NT2/D1 (cell line): ENCODE measurements at regions not wholly inside any gene's neighbourhood (a gene's known extent, or its start where the extent isn't known, plus 50 kb on each side); places are given as distances from the start of the nearest gene placed in this dataset.

Experiments
- DNase-seq: peaks from one replicate; pipeline ENCODE4 v3.0.0-alpha.2; 2011; ENCODE audit warnings: low read depth, low spot score
- H3K27me3 ChIP-seq: 2 replicates; pipeline ENCODE4 v1.6.0; 2011; ENCODE audit warnings: mild to moderate bottlenecking; ENCODE audit not compliant: insufficient read length, insufficient read depth
- H3K36me3 ChIP-seq: 2 replicates; pipeline ENCODE4 v1.6.1; 2011; ENCODE audit warnings: mild to moderate bottlenecking, low read length, mixed read lengths; ENCODE audit not compliant: insufficient read depth, insufficient read length
- H3K4me1 ChIP-seq: 2 replicates; pipeline ENCODE4 v1.5.1; 2011; ENCODE audit not compliant: insufficient read depth, insufficient read length
- H3K4me3 ChIP-seq: 2 replicates; pipeline ENCODE4 v1.5.1; 2011; ENCODE audit warnings: low read depth; ENCODE audit not compliant: insufficient read length
- H3K9ac ChIP-seq: 2 replicates; pipeline ENCODE4 v1.6.0; 2011; ENCODE audit warnings: low read depth; ENCODE audit not compliant: insufficient read length
- H3K9me3 ChIP-seq: 2 replicates; pipeline ENCODE4 v1.5.1; 2011; ENCODE audit warnings: mild to moderate bottlenecking, low read length; ENCODE audit not compliant: insufficient read depth
- SUZ12 ChIP-seq: IDR thresholded peaks from 2 replicates; pipeline ENCODE4 v1.6.1; 2011; ENCODE audit not compliant: insufficient read length, insufficient read depth; ENCODE audit errors: extremely low read depth
- YY1 ChIP-seq: IDR thresholded peaks from 2 replicates; pipeline ENCODE4 v1.6.1; 2011; ENCODE audit not compliant: insufficient read length, insufficient read depth
- ZNF274 ChIP-seq: IDR thresholded peaks from 2 replicates; pipeline ENCODE4 v1.6.1; 2011; ENCODE audit warnings: mild to moderate bottlenecking, low read depth, low read length

DNA sequence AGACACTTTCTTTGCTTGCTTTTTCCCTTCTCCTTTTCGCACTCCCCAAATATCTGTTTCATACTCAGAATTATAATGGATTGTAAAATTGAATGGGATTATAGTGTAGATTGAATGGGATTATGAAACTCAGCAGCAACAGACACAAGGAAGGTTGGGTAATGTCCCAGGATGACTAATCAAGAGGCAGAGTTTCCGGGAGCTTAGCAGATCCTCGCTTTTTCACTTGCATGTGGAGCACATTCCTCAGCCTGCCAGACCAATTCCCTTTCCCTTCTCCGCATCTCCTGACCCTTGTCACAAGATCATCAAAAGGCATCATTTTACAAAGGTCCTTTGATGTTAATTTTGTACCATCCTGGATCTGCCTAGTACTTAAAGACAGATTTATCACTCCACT, 55.1 kb upstream of the SLC1A1 start:
- TF ChIP-seq YY1 = no peak
- no peak for TF ChIP-seq SUZ12
- no peak for TF ChIP-seq ZNF274
- Histone ChIP-seq H3K27me3 (no peaks in the 10 kb centered on the region), H3K9ac (no peak overlapping the region), H3K4me3 (no peak overlapping the region), H3K9me3 (peaks cover 9% of the 10 kb centered on the region), H3K4me1 (no peaks in the 10 kb centered on the region), H3K36me3 (no peaks in the 10 kb centered on the region)
- DNase-seq = no peak

DNA sequence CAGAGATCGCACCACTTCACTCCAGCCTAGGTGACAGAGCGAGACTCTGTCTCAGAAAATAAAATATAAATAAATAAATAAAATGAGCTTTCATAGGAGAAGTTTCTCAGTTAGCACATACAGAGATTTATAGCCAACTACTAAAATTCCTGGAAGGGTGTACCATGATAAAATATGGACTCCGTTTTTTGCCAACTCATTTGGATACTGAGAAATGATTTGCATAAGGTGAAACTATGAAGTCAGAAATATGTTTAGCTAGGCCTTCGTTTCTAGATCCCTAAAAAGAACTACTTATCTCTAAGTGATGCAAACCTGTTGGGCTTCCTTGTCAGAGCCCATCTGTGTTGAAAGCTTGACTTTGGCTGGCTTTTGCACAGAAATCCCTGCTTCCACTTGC, 56.9 kb upstream of the SLC1A1 start:
- TF ChIP-seq SUZ12 (no peak), ZNF274 (no peak), YY1 (no peak)
- no peak for DNase-seq
- no peak overlapping the region for H3K4me3 ChIP-seq

DNA sequence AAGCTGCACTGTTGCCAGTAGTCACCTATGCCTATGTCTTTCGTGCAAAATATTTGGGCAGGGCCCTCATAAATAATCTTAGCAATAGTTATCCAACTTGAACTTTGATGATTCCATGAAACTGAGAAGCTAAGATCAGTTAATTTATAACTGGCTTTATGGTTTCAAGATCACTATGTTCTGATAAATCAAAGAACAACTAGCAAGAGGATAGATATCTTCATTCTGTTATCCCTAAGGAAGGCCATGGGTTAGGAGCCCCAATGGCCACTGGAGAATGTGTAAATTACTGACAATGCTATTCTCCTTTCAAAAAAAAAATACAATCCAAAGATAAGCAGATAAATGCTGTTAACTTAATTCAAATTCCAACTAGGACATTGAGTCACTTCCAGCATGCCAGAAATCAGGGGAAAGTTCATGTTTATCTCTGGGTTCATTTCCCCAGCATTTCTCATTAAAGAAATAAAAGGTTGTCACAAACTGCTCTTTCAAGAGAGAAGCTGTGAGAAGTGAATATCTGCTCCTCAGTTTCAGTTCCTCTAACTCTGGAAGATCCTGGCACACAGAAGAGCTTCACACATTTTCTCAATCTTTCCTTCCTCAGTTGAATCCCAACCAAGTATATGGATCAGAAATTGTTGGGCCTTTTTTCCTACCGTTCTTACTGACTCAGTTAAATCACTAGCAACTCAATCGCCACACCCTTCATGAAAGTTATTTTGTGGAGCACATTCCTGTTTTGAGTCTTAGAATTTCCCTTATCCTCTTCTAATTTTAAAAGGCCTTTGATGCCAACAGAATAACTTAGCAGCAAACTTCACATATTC, 59.6 kb upstream of the SLC1A1 start:
- Histone ChIP-seq H3K27me3 (no peaks in the 10 kb centered on the region), H3K36me3 (no peaks in the 10 kb centered on the region), H3K4me1 (no peaks in the 10 kb centered on the region), H3K4me3 (no peak overlapping the region), H3K9me3 (no peaks in the 10 kb centered on the region), H3K9ac (no peak overlapping the region)
- TF ChIP-seq YY1 (no peak), ZNF274 (no peak), SUZ12 (no peak)
- no peak for DNase-seq

More for the DNA sequence above, 56.9 kb upstream of the SLC1A1 start:
- Histone ChIP-seq H3K27me3 (no peaks in the 10 kb centered on the region), H3K36me3 (no peaks in the 10 kb centered on the region), H3K9me3 (no peaks in the 10 kb centered on the region), H3K9ac (no peak overlapping the region), H3K4me1 (no peaks in the 10 kb centered on the region)

DNA sequence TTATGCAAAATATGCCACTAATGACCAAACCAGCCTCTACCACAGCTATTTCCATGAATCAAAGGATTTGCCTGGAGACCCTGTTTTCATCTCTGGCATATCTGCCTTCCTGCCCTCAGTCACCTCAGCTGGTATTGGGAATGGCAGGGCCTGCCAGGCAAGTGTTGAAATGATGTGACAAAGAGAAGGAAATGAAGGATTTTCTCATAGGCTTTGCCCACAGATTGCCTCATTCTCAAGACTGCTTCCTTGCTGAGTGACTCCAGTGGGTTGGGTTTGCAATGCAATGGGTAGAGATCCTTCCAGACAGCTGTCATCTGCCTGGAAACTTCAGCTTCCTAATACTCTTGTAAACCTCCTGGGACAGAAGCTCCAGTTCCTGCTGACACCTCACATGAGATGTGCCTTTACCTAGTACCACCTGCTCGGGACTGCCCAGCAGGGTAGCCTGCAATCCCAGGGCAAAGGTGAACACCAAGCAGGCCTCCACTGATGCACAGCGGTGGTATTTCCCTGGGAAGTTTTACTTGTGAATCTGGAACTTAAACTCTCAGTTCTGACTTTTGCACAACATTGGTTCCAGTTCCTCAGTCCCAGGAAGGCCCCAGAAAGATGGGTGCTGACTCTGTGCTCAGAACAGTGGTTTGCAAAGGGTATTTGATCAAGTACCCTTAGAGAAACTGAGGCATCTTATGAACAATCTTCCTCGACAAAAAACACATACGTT, 64.8 kb upstream of the SLC1A1 start:
- DNase-seq = no peak

DNA sequence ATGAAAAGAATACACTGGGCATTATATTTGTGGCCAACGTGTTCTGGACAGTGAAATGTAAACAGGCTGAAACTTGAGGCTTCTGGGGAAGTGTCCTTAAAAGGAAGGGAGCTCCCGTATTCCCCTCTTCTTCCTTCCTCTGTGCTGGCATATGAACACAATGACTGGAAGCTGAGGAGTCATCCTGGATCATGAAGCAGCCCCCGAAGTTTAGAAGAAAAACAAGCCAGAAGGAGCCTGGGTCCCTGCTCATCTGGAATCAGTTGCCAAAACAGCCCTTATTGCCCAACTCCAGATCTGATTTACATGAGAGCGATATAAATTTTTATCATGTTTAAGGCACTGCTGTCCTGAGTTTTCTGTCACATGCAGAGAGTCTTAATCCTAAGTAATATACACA, 65.4 kb upstream of the SLC1A1 start:
- no peak for DNase-seq
- Histone ChIP-seq H3K36me3 (no peaks in the 10 kb centered on the region), H3K4me3 (no peak overlapping the region), H3K4me1 (no peaks in the 10 kb centered on the region), H3K27me3 (no peaks in the 10 kb centered on the region), H3K9ac (no peak overlapping the region), H3K9me3 (no peaks in the 10 kb centered on the region)
- no peak for TF ChIP-seq SUZ12
- TF ChIP-seq ZNF274 = no peak
- no peak for TF ChIP-seq YY1

More for the DNA sequence above, 64.8 kb upstream of the SLC1A1 start:
- H3K36me3 ChIP-seq = no peaks in the 10 kb centered on the region
- TF ChIP-seq SUZ12 (no peak), ZNF274 (no peak), YY1 (no peak)
- H3K4me3 ChIP-seq = no peak overlapping the region
- no peaks in the 10 kb centered on the region for H3K9me3 ChIP-seq
- no peaks in the 10 kb centered on the region for H3K4me1 ChIP-seq
- H3K9ac ChIP-seq = no peak overlapping the region
- H3K27me3 ChIP-seq = no peaks in the 10 kb centered on the region

DNA sequence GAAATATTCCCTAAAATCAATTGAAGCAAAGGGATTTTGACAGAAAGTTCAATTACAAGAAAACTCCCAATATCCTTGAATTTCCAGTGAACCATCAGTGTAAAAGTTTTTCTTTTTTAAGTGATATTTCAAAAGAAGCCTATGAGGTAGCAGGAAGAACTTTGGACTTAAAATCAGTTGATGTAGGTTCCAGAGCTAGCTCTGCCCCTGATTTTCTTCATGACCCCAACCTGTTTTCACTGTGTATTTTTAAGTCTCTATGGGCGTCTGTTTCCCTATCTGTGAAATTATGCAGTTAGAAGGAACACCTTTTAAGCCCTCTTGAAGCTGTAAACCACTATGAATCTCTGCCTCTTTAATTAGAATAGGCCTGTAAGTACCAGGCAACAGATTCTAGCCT, 66.2 kb upstream of the SLC1A1 start:
- Histone ChIP-seq H3K36me3 (no peaks in the 10 kb centered on the region), H3K4me1 (no peaks in the 10 kb centered on the region), H3K9me3 (no peaks in the 10 kb centered on the region), H3K4me3 (no peak overlapping the region), H3K9ac (no peak overlapping the region), H3K27me3 (no peaks in the 10 kb centered on the region)
- DNase-seq = no peak
- no peak for TF ChIP-seq ZNF274
- no peak for TF ChIP-seq YY1
- TF ChIP-seq SUZ12 = no peak

DNA sequence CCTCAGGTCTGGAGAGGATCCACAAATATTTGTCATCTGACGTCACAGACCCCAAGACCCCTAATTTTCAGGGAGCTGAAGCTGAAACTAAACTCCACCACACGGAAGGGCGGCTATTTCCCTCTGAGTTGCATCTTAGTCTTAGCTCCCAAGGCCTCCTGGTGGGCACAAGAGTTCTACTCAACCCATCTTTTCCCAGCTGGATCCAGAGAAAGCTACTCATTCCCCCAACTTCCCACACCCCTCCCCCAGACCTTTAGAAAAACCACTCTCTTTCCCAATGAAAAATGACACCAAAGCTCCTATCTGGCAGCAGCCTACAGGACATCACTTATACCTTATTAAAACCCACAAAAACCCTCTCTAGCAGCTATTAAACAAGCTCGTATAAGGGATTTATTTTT, 67.1 kb upstream of the SLC1A1 start:
- H3K36me3 ChIP-seq = no peaks in the 10 kb centered on the region
- H3K27me3 ChIP-seq = no peaks in the 10 kb centered on the region
- H3K4me3 ChIP-seq = no peak overlapping the region
- TF ChIP-seq SUZ12 = no peak
- no peak for TF ChIP-seq ZNF274
- H3K4me1 ChIP-seq = no peaks in the 10 kb centered on the region
- H3K9me3 ChIP-seq = no peaks in the 10 kb centered on the region
- DNase-seq = no peak
- H3K9ac ChIP-seq = no peak overlapping the region
